ENCODE measurements at regions not wholly inside any gene's neighbourhood (a gene's known extent, or its start where the extent isn't known, plus 50 kb on each side); places are given as distances from the start of the nearest gene placed in this dataset.
"Not testable (repeated sequence)": the region's sequence is repeated elsewhere in the genome, so short reads cannot be mapped to it uniquely, and the experiment has no call there.

GRCh38 chr3:72614394-72615074, 233.7 kb downstream of the SHQ1 start:
- peak overlapping the region; percentile 67 for H3K27ac Mint-ChIP-seq
- no peaks in the 10 kb centered on the region for H3K36me3 Mint-ChIP-seq (ENCODE audit: low read depth)
- DNase-seq (ENCODE audit: low spot score): no peak
- no peak overlapping the region for H3K4me3 Mint-ChIP-seq
- peaks cover 20% of the 10 kb centered on the region for H3K9me3 Mint-ChIP-seq
- intact Hi-C loops (cut with micrococcal nuclease): no loop called here
- no peaks in the 10 kb centered on the region for H3K27me3 Mint-ChIP-seq (ENCODE audit: insufficient read depth)
- peaks cover 17% of the 10 kb centered on the region for H3K4me1 Mint-ChIP-seq (ENCODE audit: low read depth)

- H3K9me3 Mint-ChIP-seq: peaks cover 17% of the 10 kb centered on the region
Measured at GRCh38 chr3:72613871-72614270, 234.4 kb downstream of the SHQ1 start.

GRCh38 chr3:72609114-72609513, 239.1 kb downstream of the SHQ1 start:
- H3K27me3 Mint-ChIP-seq (ENCODE audit: insufficient read depth); H3K27ac Mint-ChIP-seq; intact Hi-C loops (cut with micrococcal nuclease): not testable (repeated sequence)

More at GRCh38 chr3:72613871-72614270, 234.4 kb downstream of the SHQ1 start:
- DNase-seq (ENCODE audit: low spot score): no peak
- Mint-ChIP-seq H3K27ac (no peak overlapping the region), H3K4me3 (no peak overlapping the region), H3K4me1 (ENCODE audit: low read depth) (peaks cover 17% of the 10 kb centered on the region), H3K36me3 (ENCODE audit: low read depth) (no peaks in the 10 kb centered on the region), H3K27me3 (ENCODE audit: insufficient read depth) (no peaks in the 10 kb centered on the region)
- intact Hi-C loops (cut with micrococcal nuclease): no loop called here

GRCh38 chr3:72606005-72606800, 242.0 kb downstream of the SHQ1 start:
- no peak overlapping the region for H3K27ac Mint-ChIP-seq

More at GRCh38 chr3:72609114-72609513, 239.1 kb downstream of the SHQ1 start:
- not testable (repeated sequence) for H3K4me1 Mint-ChIP-seq (ENCODE audit: low read depth); H3K4me3 Mint-ChIP-seq; H3K36me3 Mint-ChIP-seq (ENCODE audit: low read depth); H3K9me3 Mint-ChIP-seq; DNase-seq (ENCODE audit: low spot score)

GRCh38 chr3:72604328-72604727, 243.9 kb downstream of the SHQ1 start:
- Mint-ChIP-seq H3K27ac (no peak overlapping the region), H3K9me3 (no peaks in the 10 kb centered on the region), H3K27me3 (ENCODE audit: insufficient read depth) (peaks cover 5% of the 10 kb centered on the region), H3K36me3 (ENCODE audit: low read depth) (no peaks in the 10 kb centered on the region), H3K4me1 (ENCODE audit: low read depth) (no peaks in the 10 kb centered on the region), H3K4me3 (no peak overlapping the region)
- intact Hi-C loops (cut with micrococcal nuclease): no loop called here
- DNase-seq (ENCODE audit: low spot score): no peak

More at GRCh38 chr3:72606005-72606800, 242.0 kb downstream of the SHQ1 start:
- no peak for DNase-seq (ENCODE audit: low spot score)
- Mint-ChIP-seq H3K27me3 (ENCODE audit: insufficient read depth) (peaks cover 3% of the 10 kb centered on the region), H3K4me3 (no peak overlapping the region), H3K4me1 (ENCODE audit: low read depth) (no peaks in the 10 kb centered on the region), H3K36me3 (ENCODE audit: low read depth) (no peaks in the 10 kb centered on the region), H3K9me3 (no peaks in the 10 kb centered on the region)
- intact Hi-C loops (cut with micrococcal nuclease): no loop called here

GRCh38 chr3:72601983-72602750, 246.1 kb downstream of the SHQ1 start:
- no peaks in the 10 kb centered on the region for H3K36me3 Mint-ChIP-seq (ENCODE audit: low read depth)
- H3K27me3 Mint-ChIP-seq (ENCODE audit: insufficient read depth): peaks cover 10% of the 10 kb centered on the region
- DNase-seq (ENCODE audit: low spot score): no peak
- H3K27ac Mint-ChIP-seq: no peak overlapping the region
- no peak overlapping the region for H3K4me3 Mint-ChIP-seq
- no peaks in the 10 kb centered on the region for H3K4me1 Mint-ChIP-seq (ENCODE audit: low read depth)
- H3K9me3 Mint-ChIP-seq: no peaks in the 10 kb centered on the region
- intact Hi-C loops (cut with micrococcal nuclease): no loop called here

- Mint-ChIP-seq H3K27ac (no peak overlapping the region), H3K36me3 (ENCODE audit: low read depth) (no peaks in the 10 kb centered on the region), H3K27me3 (ENCODE audit: insufficient read depth) (peaks cover 10% of the 10 kb centered on the region), H3K4me1 (ENCODE audit: low read depth) (no peaks in the 10 kb centered on the region), H3K4me3 (no peak overlapping the region), H3K9me3 (no peaks in the 10 kb centered on the region)
- intact Hi-C loops (cut with micrococcal nuclease): no loop called here
- no peak for DNase-seq (ENCODE audit: low spot score)
Measured at GRCh38 chr3:72601060-72601459, 247.2 kb downstream of the SHQ1 start.

GRCh38 chr3:72597756-72598195, 250.5 kb downstream of the SHQ1 start:
- no peak for DNase-seq (ENCODE audit: low spot score)
- peaks cover 8% of the 10 kb centered on the region for H3K27me3 Mint-ChIP-seq (ENCODE audit: insufficient read depth)
- no peaks in the 10 kb centered on the region for H3K9me3 Mint-ChIP-seq
- peaks cover 10% of the 10 kb centered on the region for H3K4me1 Mint-ChIP-seq (ENCODE audit: low read depth)
- no peak overlapping the region for H3K4me3 Mint-ChIP-seq
- no peak overlapping the region for H3K27ac Mint-ChIP-seq
- intact Hi-C loops (cut with micrococcal nuclease): no loop called here
- H3K36me3 Mint-ChIP-seq (ENCODE audit: low read depth): no peaks in the 10 kb centered on the region

- Mint-ChIP-seq H3K27ac (no peak overlapping the region), H3K4me1 (ENCODE audit: low read depth) (peaks cover 10% of the 10 kb centered on the region), H3K4me3 (no peak overlapping the region), H3K27me3 (ENCODE audit: insufficient read depth) (peaks cover 7% of the 10 kb centered on the region), H3K9me3 (no peaks in the 10 kb centered on the region), H3K36me3 (ENCODE audit: low read depth) (no peaks in the 10 kb centered on the region)
- intact Hi-C loops (cut with micrococcal nuclease): no loop called here
- no peak for DNase-seq (ENCODE audit: low spot score)
Measured at GRCh38 chr3:72597043-72597442, 251.2 kb downstream of the SHQ1 start.

- H3K4me3 Mint-ChIP-seq: no peak overlapping the region
- peaks cover 7% of the 10 kb centered on the region for H3K27me3 Mint-ChIP-seq (ENCODE audit: insufficient read depth)
- intact Hi-C loops (cut with micrococcal nuclease): no loop called here
- DNase-seq (ENCODE audit: low spot score): no peak
- no peak overlapping the region for H3K27ac Mint-ChIP-seq
- H3K9me3 Mint-ChIP-seq: no peaks in the 10 kb centered on the region
- H3K36me3 Mint-ChIP-seq (ENCODE audit: low read depth): no peaks in the 10 kb centered on the region
- peaks cover 10% of the 10 kb centered on the region for H3K4me1 Mint-ChIP-seq (ENCODE audit: low read depth)
Measured at GRCh38 chr3:72595927-72596610, 252.2 kb downstream of the SHQ1 start.

GRCh38 chr3:72595376-72595775, 252.9 kb downstream of the SHQ1 start:
- Mint-ChIP-seq H3K27ac (no peak overlapping the region), H3K27me3 (ENCODE audit: insufficient read depth) (peaks cover 7% of the 10 kb centered on the region), H3K4me1 (ENCODE audit: low read depth) (peaks cover 10% of the 10 kb centered on the region), H3K4me3 (no peak overlapping the region), H3K9me3 (no peaks in the 10 kb centered on the region), H3K36me3 (ENCODE audit: low read depth) (no peaks in the 10 kb centered on the region)
- no peak for DNase-seq (ENCODE audit: low spot score)
- intact Hi-C loops (cut with micrococcal nuclease): no loop called here

GRCh38 chr3:72594615-72595215, 253.5 kb downstream of the SHQ1 start:
- Mint-ChIP-seq H3K27me3 (ENCODE audit: insufficient read depth) (peaks cover 7% of the 10 kb centered on the region), H3K36me3 (ENCODE audit: low read depth) (no peaks in the 10 kb centered on the region), H3K27ac (no peak overlapping the region), H3K9me3 (no peaks in the 10 kb centered on the region), H3K4me1 (ENCODE audit: low read depth) (peaks cover 10% of the 10 kb centered on the region), H3K4me3 (no peak overlapping the region)
- intact Hi-C loops (cut with micrococcal nuclease): no loop called here
- DNase-seq (ENCODE audit: low spot score): no peak

All from activated T-helper 1 cell treated with anti-CD3 and anti-CD28 coated beads, Interleukin-12 subunit alpha, Interleukin-12 subunit beta, Interleukin-2, Interleukin-4 antibody, amounts not matched to agents 30 ng/mL and 10 ng/mL and 1 ng/mL, durations not matched to agents 14 hours and 24 hours and 36 hours (primary cell).